ENCODE measurements at regions not wholly inside any gene's neighbourhood (a gene's known extent, or its start where the extent isn't known, plus 50 kb on each side); places are given as distances from the start of the nearest gene placed in this dataset.

- TF ChIP-seq CTCF (conservative IDR thresholded peaks at IDR 0.05 in 1 of 2, IDR thresholded peaks at IDR 0.05 in 1 of 2; ENCODE audit: extremely low read depth in 1 of 2, insufficient read depth in 1 of 2, low read depth in 1 of 2, low read length in 2 of 2) (no peak), EZH2 (IDR thresholded peaks at IDR 0.05; ENCODE audit: borderline replicate concordance, low read length) (no peak)
Observed at GRCh38 chr20:48317578-48317977, 510.2 kb downstream of the PREX1 start.

All from mammary epithelial cell (primary cell).